HEK293T (cell line): ENCODE measurements at regions not wholly inside any gene's neighbourhood (a gene's known extent, or its start where the extent isn't known, plus 50 kb on each side); places are given as distances from the start of the nearest gene placed in this dataset.

Experiments used
- CTCF ChIA-PET: fragments of 350-600 bp; formaldehyde crosslinking; extraction: SDS; loops from one replicate; lab custom pipeline; 2021; ENCODE audit warnings: antibody characterized with exemption, inconsistent platforms; lab: Yijun Ruan, JAX
- POLR2A ChIA-PET: fragments of 350-600 bp; formaldehyde crosslinking; extraction: SDS; loops from one replicate; lab custom pipeline; 2020; ENCODE audit warnings: antibody characterized with exemption, inconsistent platforms; lab: Yijun Ruan, JAX
- DNase-seq: peaks from one replicate; pipeline ENCODE4 v3.0.0; 2012; ENCODE audit warnings: mixed read lengths; ENCODE audit errors: extremely low spot score
- ARNT ChIP-seq: fragments of 450-650 bp; IDR thresholded peaks from 2 replicates; pipeline ENCODE4 v1.6.1; 2017; ENCODE audit warnings: mild to moderate bottlenecking
- BHLHE40 ChIP-seq: fragments of 450-650 bp; IDR thresholded peaks from 2 replicates; pipeline ENCODE4 v1.6.1; 2016; ENCODE audit warnings: mild to moderate bottlenecking, moderate library complexity, borderline replicate concordance
- CTBP1 ChIP-seq: fragments of 450-650 bp; IDR thresholded peaks from 2 replicates; pipeline ENCODE4 v1.6.1; 2016; ENCODE audit warnings: borderline replicate concordance
- ELF4 ChIP-seq: fragments of 450-650 bp; IDR thresholded peaks from 2 replicates; pipeline ENCODE4 v1.6.1; 2017; ENCODE audit warnings: antibody characterized with exemption
- FOXA1 ChIP-seq: fragments of 450-650 bp; IDR thresholded peaks from 2 replicates; pipeline ENCODE4 v1.6.1; 2016; ENCODE audit warnings: mild to moderate bottlenecking
- FOXK2 ChIP-seq: fragments of 450-650 bp; IDR thresholded peaks from 2 replicates; pipeline ENCODE4 v1.6.1; 2016; ENCODE audit warnings: mild to moderate bottlenecking
- FOXM1 ChIP-seq: fragments of 450-650 bp; IDR thresholded peaks from 2 replicates; pipeline ENCODE4 v1.6.1; 2017; ENCODE audit warnings: mild to moderate bottlenecking, borderline replicate concordance
- HDGF ChIP-seq: fragments of 450-650 bp; IDR thresholded peaks from 2 replicates; pipeline ENCODE4 v1.6.1; 2017; ENCODE audit warnings: antibody characterized with exemption, borderline replicate concordance
- L3MBTL2 ChIP-seq: fragments of 450-650 bp; conservative IDR thresholded peaks from 2 replicates; pipeline ENCODE4 v1.6.1; 2016; ENCODE audit warnings: mild to moderate bottlenecking
- LEF1 ChIP-seq: fragments of 450-650 bp; IDR thresholded peaks from 2 replicates; pipeline ENCODE4 v1.6.1; 2017; ENCODE audit warnings: mild to moderate bottlenecking, borderline replicate concordance
- NFRKB ChIP-seq: fragments of 450-650 bp; IDR thresholded peaks from 2 replicates; pipeline ENCODE4 v1.6.1; 2016; ENCODE audit warnings: mild to moderate bottlenecking, moderate library complexity
- PKNOX1 ChIP-seq: fragments of 450-650 bp; IDR thresholded peaks from 2 replicates; pipeline ENCODE4 v1.6.1; 2016
- SP1 ChIP-seq: fragments of 450-650 bp; IDR thresholded peaks from 2 replicates; pipeline ENCODE4 v1.6.1; 2017
- SUZ12 ChIP-seq: fragments of 450-650 bp; IDR thresholded peaks from 2 replicates; pipeline ENCODE4 v1.6.1; 2016; ENCODE audit warnings: mild to moderate bottlenecking
- TARDBP ChIP-seq: fragments of 450-650 bp; IDR thresholded peaks from 2 replicates; pipeline ENCODE4 v1.6.1; 2016
- ZNF384 ChIP-seq: fragments of 450-650 bp; IDR thresholded peaks from 2 replicates; pipeline ENCODE4 v1.6.1; 2016

DNA sequence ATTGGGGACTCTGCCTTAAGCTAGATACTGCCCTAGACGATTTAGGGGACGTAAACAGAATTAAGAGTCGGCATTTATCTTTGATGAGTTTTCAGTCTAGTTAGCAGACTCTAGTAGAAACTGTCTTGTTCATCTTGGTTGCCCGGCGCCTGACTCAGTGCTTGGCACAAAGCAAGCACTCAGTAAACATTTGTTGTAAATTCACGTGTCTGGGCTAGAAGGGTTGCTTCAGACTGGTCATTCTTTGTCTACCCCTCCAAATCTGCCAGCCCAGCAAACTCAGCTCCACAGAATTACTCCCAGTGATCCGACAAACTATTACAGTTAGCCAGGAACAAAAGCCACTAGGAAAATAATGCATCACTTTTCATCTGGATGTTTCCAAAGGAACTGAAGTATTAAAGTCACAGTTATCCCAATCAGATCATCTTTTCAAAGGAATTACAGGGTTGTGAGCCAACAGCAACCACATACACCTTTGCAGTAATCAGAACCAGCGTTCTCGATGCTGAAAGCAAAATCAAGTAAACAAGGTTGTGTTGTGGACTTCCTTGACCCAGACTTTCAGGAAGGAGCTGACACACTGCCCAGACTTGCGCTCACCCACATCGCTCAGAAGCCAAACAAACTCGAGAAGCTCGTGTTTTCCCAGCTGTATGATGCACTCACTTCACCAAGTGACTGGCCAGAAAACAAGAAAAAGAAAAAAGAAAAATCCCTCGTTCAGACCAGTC lies 66.5 kb upstream of the GADD45A start:
- ChIA-PET POLR2A (interaction anchor here (0.6 to 1.0 kb wide), 2 partner anchors 64 to 68 kb away, joined by 3 to 4 read pairs; no protein-coding TSS in a partner anchor), CTCF (interaction anchor here (0.9 kb wide), 1 partner anchor 14 kb away, joined by 3 read pairs; no protein-coding TSS in a partner anchor)
- no peak for TF ChIP-seq FOXK2
- no peak for TF ChIP-seq ZNF384
- no peak for TF ChIP-seq HDGF
- TF ChIP-seq NFRKB, result no peak
- TF ChIP-seq BHLHE40, result no peak
- no peak for TF ChIP-seq ELF4
- no peak for TF ChIP-seq CTBP1
- TF ChIP-seq TARDBP, result no peak
- DNase-seq, result no peak

DNA sequence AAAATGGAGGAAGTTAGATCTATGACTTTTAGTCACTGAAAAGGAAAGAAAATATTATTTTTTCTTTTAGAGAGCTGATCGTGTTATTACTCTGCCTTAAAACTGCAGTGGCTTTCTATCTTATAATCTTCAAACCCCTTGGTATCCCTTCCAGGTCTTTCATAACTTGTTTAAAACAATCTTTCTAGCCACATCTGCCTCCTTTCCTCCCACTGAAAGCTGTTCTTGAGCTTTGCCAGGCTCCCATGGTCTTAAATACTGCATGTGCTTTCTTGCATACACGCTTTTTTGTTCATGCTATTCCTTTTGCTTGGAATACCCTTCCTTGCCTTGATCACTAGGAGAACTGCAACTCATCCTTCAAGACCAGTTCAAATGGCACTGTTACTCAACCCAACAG lies 65.9 kb upstream of the GADD45A start:
- no peak for TF ChIP-seq ELF4
- no peak for TF ChIP-seq LEF1
- no peak for TF ChIP-seq FOXA1
- TF ChIP-seq HDGF, result no peak
- TF ChIP-seq FOXM1, result no peak
- no peak for TF ChIP-seq BHLHE40
- no peak for TF ChIP-seq ZNF384
- TF ChIP-seq TARDBP, result no peak
- ChIA-PET POLR2A (interaction anchor here (0.6 to 1.0 kb wide), 2 partner anchors 63 to 68 kb away, joined by 3 to 4 read pairs; no protein-coding TSS in a partner anchor), CTCF (interaction anchor here (0.9 kb wide), 1 partner anchor 14 kb away, joined by 3 read pairs; no protein-coding TSS in a partner anchor)
- no peak for DNase-seq

- ChIA-PET CTCF (no interaction called here), POLR2A (interaction anchor here (1.4 kb wide), 1 partner anchor 61 kb away, joined by 7 read pairs; the partner anchor contains the start of gene GADD45A)
- no peak for DNase-seq
- no peak for TF ChIP-seq FOXA1
- no peak for TF ChIP-seq ZNF384
- TF ChIP-seq FOXM1, result no peak
- TF ChIP-seq ELF4, result no peak
- no peak for TF ChIP-seq ARNT
- TF ChIP-seq SP1, result no peak
Measured at GRCh38 chr1:67623906-67624305, 61.1 kb upstream of the GADD45A start.

- no peak for TF ChIP-seq SUZ12
- TF ChIP-seq PKNOX1, result no peak
- no peak for TF ChIP-seq FOXM1
- no peak for TF ChIP-seq HDGF
- TF ChIP-seq FOXA1, result no peak
- TF ChIP-seq ZNF384, result no peak
- no peak for TF ChIP-seq BHLHE40
- TF ChIP-seq CTBP1, result no peak
- ChIA-PET CTCF (interaction anchor here (0.5 kb wide), 1 partner anchor 98 kb away, joined by 6 read pairs; no protein-coding TSS in a partner anchor), POLR2A (interaction anchor here (1.4 kb wide), 1 partner anchor 60 kb away, joined by 7 read pairs; the partner anchor contains the start of gene GADD45A)
- DNase-seq, result no peak
Measured at GRCh38 chr1:67624680-67625079, 60.3 kb upstream of the GADD45A start.

DNA sequence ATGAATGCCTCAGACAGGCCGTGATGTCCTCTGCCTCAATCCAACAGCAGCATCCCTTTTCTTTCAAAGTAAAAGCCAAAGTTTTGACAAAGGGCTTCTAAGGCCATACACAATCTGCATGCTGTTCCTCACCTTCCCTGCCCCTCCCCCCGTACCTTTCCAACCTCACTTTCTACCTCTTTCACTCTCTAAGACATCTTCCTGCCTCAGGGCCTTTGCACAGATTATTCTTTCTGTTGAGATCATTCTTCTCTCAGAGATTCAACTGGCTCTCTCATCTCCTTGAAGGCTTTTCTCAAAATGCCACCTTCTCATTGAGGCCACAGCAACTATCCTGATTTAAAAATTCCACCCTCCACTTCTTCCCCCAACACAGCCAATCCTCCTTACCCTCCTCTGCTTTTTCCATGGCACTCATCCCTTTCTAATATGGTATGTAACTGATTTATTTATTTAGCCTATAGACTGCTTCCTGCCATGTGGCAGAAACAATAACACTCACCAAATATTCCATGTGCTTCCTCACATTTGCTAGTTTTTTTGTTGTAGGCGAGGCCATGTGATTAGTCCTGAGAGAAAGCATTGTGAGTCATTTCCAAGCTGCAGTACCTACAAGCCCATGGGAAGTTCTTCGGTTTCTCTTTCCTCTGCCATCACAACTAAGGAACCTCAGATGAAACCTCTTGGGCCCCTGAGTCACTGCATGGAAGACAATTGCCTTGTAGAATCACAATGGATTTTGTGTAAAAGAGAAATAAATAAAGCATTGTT lies 58.7 kb upstream of the GADD45A start:
- TF ChIP-seq ZNF384, result no peak
- no peak for DNase-seq
- ChIA-PET POLR2A (interaction anchor here (1.5 kb wide), 1 partner anchor 58 kb away, joined by 5 read pairs; no protein-coding TSS in a partner anchor), CTCF (no interaction called here)

DNA sequence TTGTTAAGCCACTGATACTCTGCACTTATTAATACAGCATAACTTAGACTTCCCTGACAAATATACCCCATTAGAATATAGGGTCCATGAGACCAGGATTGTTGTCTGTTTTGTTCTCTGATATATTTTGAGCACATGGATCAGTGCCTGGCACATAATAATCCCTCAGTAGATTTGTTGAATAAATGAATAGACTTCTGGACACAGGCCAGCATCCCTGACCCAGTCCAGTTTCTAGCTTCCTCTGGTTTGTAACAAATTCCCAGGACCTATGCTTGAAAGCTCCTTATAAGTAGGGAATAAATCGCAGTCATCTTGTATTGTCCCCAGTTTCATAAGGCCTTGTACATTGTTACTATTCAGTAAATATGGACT lies 58.2 kb upstream of the GADD45A start:
- no peak for DNase-seq
- ChIA-PET POLR2A (interaction anchor here (1.5 kb wide), 1 partner anchor 58 kb away, joined by 5 read pairs; no protein-coding TSS in a partner anchor), CTCF (interaction anchor here (0.6 kb wide), 1 partner anchor 54 kb away, joined by 4 read pairs; no protein-coding TSS in a partner anchor)
- TF ChIP-seq CTBP1 (no peak), LEF1 (no peak), ZNF384 (no peak), SP1 (no peak), TARDBP (no peak), FOXA1 (no peak), NFRKB (no peak), FOXM1 (no peak), FOXK2 (no peak), ELF4 (no peak), L3MBTL2 (no peak), BHLHE40 (no peak), ARNT (no peak)

GRCh38 chr1:67627336-67627735 lies 57.7 kb upstream of the GADD45A start:
- no peak for TF ChIP-seq LEF1
- no peak for TF ChIP-seq CTBP1
- no peak for TF ChIP-seq FOXM1
- no peak for TF ChIP-seq SP1
- TF ChIP-seq ARNT, result no peak
- no peak for TF ChIP-seq FOXA1
- no peak for TF ChIP-seq BHLHE40
- no peak for TF ChIP-seq ZNF384
- ChIA-PET CTCF (interaction anchor here (0.6 kb wide), 1 partner anchor 54 kb away, joined by 4 read pairs; no protein-coding TSS in a partner anchor), POLR2A (interaction anchor here (1.5 kb wide), 1 partner anchor 57 kb away, joined by 5 read pairs; no protein-coding TSS in a partner anchor)
- DNase-seq, result no peak
